GM23338 (cell line): ENCODE measurements at regions not wholly inside any gene's neighbourhood (a gene's known extent, or its start where the extent isn't known, plus 50 kb on each side); places are given as distances from the start of the nearest gene placed in this dataset.

Experiments used
- ATAC-seq: fragments of 200-7000 bp; cut with Tn5 transposase; 3 replicates; pipeline ENCODE4 v1.9.1; 2020
- DNase-seq: peaks from one replicate; pipeline ENCODE4 v3.0.0-alpha.2; 2015; ENCODE audit warnings: low spot score
- H2AFZ ChIP-seq: fragments of 200-600 bp; sonication (generic); 2 replicates; pipeline ENCODE4 v1.8.0; 2016; ENCODE audit warnings: antibody characterized with exemption, mild to moderate bottlenecking, moderate library complexity
- H3F3A ChIP-seq: fragments of 200-600 bp; sonication (generic); replicated peaks from 2 replicates; pipeline ENCODE4 v1.8.0; 2017; ENCODE audit warnings: antibody characterized with exemption, mixed run types, low read depth
- H3K27ac ChIP-seq: fragments of 200-600 bp; sonication (generic); 2 replicates; pipeline ENCODE4 v1.6.1; 2016; ENCODE audit warnings: low read depth
- H3K27me3 ChIP-seq: fragments of 200-600 bp; sonication (generic); 2 replicates; pipeline ENCODE4 v1.8.0; 2016; ENCODE audit warnings: mild to moderate bottlenecking, mixed run types, moderate library complexity; ENCODE audit not compliant: insufficient read depth
- H3K36me3 ChIP-seq: fragments of 200-600 bp; sonication (generic); 2 replicates; pipeline ENCODE4 v1.8.0; 2016; ENCODE audit warnings: mild to moderate bottlenecking; ENCODE audit not compliant: insufficient read depth
- H3K4me1 ChIP-seq: fragments of 200-600 bp; sonication (generic); 2 replicates; pipeline ENCODE4 v1.8.0; 2016; ENCODE audit warnings: mild to moderate bottlenecking, moderate library complexity; ENCODE audit not compliant: insufficient read depth
- H3K4me2 ChIP-seq: fragments of 200-600 bp; sonication (generic); 2 replicates; pipeline ENCODE4 v1.7.1; 2017; ENCODE audit warnings: mixed run types
- H3K4me3 ChIP-seq: fragments of 200-600 bp; sonication (generic); 2 replicates; pipeline ENCODE4 v1.6.1; 2016; ENCODE audit warnings: mixed run types
- H3K79me2 ChIP-seq: fragments of 200-600 bp; sonication (generic); replicated peaks from 2 replicates; pipeline ENCODE4 v1.8.0; 2017; ENCODE audit warnings: mild to moderate bottlenecking; ENCODE audit not compliant: insufficient read depth
- H3K9me2 ChIP-seq: fragments of 200-600 bp; sonication (generic); 2 replicates; pipeline ENCODE4 v1.8.0; 2017; ENCODE audit not compliant: insufficient read depth
- H4K20me1 ChIP-seq: fragments of 200-600 bp; sonication (generic); replicated peaks from 2 replicates; pipeline ENCODE4 v1.8.0; 2017; ENCODE audit warnings: mild to moderate bottlenecking; ENCODE audit not compliant: insufficient read depth
- H3K27ac Mint-ChIP-seq: 2 replicates; pipeline ENCODE4 v1.8.0; 2020; ENCODE audit warnings: inconsistent platforms, mild to moderate bottlenecking, moderate library complexity, mixed read lengths
- H3K27me3 Mint-ChIP-seq: 3 replicates; pipeline ENCODE4 v1.8.0; 2022; ENCODE audit warnings: low read depth, mild to moderate bottlenecking, moderate library complexity, mixed read lengths, inconsistent platforms; ENCODE audit not compliant: insufficient read depth, poor library complexity
- H3K36me3 Mint-ChIP-seq: 3 replicates; pipeline ENCODE4 v1.8.0; 2021; ENCODE audit warnings: low read depth, mild to moderate bottlenecking, inconsistent platforms, moderate library complexity, mixed read lengths
- H3K4me1 Mint-ChIP-seq: 3 replicates; pipeline ENCODE4 v1.8.0; 2020; ENCODE audit warnings: mild to moderate bottlenecking, inconsistent platforms, mixed read lengths
- H3K4me3 Mint-ChIP-seq: 3 replicates; pipeline ENCODE4 v1.8.0; 2021; ENCODE audit warnings: moderate library complexity, mild to moderate bottlenecking, inconsistent platforms, mixed read lengths
- H3K9me3 Mint-ChIP-seq: 3 replicates; pipeline ENCODE4 v1.8.0; 2020; ENCODE audit warnings: moderate library complexity, mild to moderate bottlenecking, inconsistent platforms, mixed read lengths
- CREB1 ChIP-seq: fragments of 250-450 bp; sonication (Bioruptor Pico); IDR thresholded peaks from 2 replicates; pipeline ENCODE4 v1.5.0; 2020; ENCODE audit warnings: low read depth, mild to moderate bottlenecking, moderate library complexity
- CTCF ChIP-seq, 2 experiments: fragments of 200-600 bp in 1 of 2; sonication (generic) in 1 of 2; conservative IDR thresholded peaks; 2 replicates each; pipeline versions ENCODE4 v1.5.1 to v1.6.1; 2016 to 2017; ENCODE audit warnings: antibody characterized with exemption in 2 of 2, low read depth in 2 of 2, mild to moderate bottlenecking in 2 of 2, moderate library complexity in 1 of 2
- ETS1 ChIP-seq: IDR thresholded peaks from 2 replicates; pipeline ENCODE4 v1.6.1; 2016; ENCODE audit warnings: antibody characterized with exemption
- EZH2 ChIP-seq: fragments of 200-600 bp; sonication (generic); IDR thresholded peaks from one replicate; pipeline ENCODE4 v1.8.0; 2017; ENCODE audit warnings: antibody characterized with exemption, mild to moderate bottlenecking, low read depth; ENCODE audit not compliant: unreplicated experiment
- EZH2phosphoT487 ChIP-seq: fragments of 200-600 bp; sonication (generic); IDR thresholded peaks from one replicate; pipeline ENCODE4 v1.8.1; 2018; ENCODE audit warnings: antibody characterized with exemption; ENCODE audit not compliant: unreplicated experiment
- JUNB ChIP-seq: IDR thresholded peaks from one replicate; pipeline ENCODE4 v1.6.1; 2016; ENCODE audit warnings: antibody characterized with exemption; ENCODE audit not compliant: unreplicated experiment
- NANOG ChIP-seq: IDR thresholded peaks from 2 replicates; pipeline ENCODE4 v1.6.1; 2016; ENCODE audit warnings: antibody characterized with exemption, borderline replicate concordance
- POLR2AphosphoS5 ChIP-seq: IDR thresholded peaks from 2 replicates; pipeline ENCODE4 v1.6.1; 2016; ENCODE audit warnings: antibody characterized with exemption, low read depth
- REST ChIP-seq: IDR thresholded peaks from one replicate; pipeline ENCODE4 v1.6.1; 2018; ENCODE audit warnings: antibody characterized with exemption; ENCODE audit not compliant: unreplicated experiment
- STAT1 ChIP-seq: IDR thresholded peaks from one replicate; pipeline ENCODE4 v1.6.1; 2016; ENCODE audit warnings: antibody characterized with exemption; ENCODE audit not compliant: unreplicated experiment
- ZNF114 ChIP-seq: fragments of 250-450 bp; sonication (Bioruptor Pico); IDR thresholded peaks from 2 replicates; pipeline ENCODE4 v1.5.0; 2020; ENCODE audit warnings: mild to moderate bottlenecking, moderate library complexity
- ZNF331 ChIP-seq: fragments of 250-450 bp; sonication (Bioruptor Pico); IDR thresholded peaks from 2 replicates; pipeline ENCODE4 v1.5.0; 2020; ENCODE audit warnings: low read depth, mild to moderate bottlenecking, moderate library complexity
- ZNF462 ChIP-seq: fragments of 250-450 bp; sonication (Bioruptor Pico); IDR thresholded peaks from 2 replicates; pipeline ENCODE4 v1.5.0; 2020; ENCODE audit warnings: mild to moderate bottlenecking, moderate library complexity

GRCh38 chr1:36560177-36560576 lies 77.5 kb upstream of the CSF3R start:
- Histone ChIP-seq H4K20me1 (no peaks in the 10 kb centered on the region), H3K27me3 (no peaks in the 10 kb centered on the region), H3K4me1 (no peaks in the 10 kb centered on the region), H3K36me3 (no peaks in the 10 kb centered on the region), H3F3A (no peaks in the 10 kb centered on the region), H3K4me3 (no peak overlapping the region), H2AFZ (no peak overlapping the region; the same call in 1 of the 2 replicates), H3K27ac (no peak overlapping the region), H3K4me2 (no peak overlapping the region), H3K79me2 (no peaks in the 10 kb centered on the region), H3K9me2 (no peaks in the 10 kb centered on the region)
- Mint-ChIP-seq H3K27me3 (peaks cover 5% of the 10 kb centered on the region), H3K4me1 (no peaks in the 10 kb centered on the region), H3K4me3 (no peak overlapping the region), H3K36me3 (no peaks in the 10 kb centered on the region), H3K9me3 (no peaks in the 10 kb centered on the region), H3K27ac (no peak overlapping the region)
- no peak for ATAC-seq
- no peak for DNase-seq
- TF ChIP-seq CREB1 (no peak), CTCF (conservative IDR thresholded peaks at IDR 0.05; ENCODE audit: low read depth in 2 of 2) (no peak), EZH2 (no peak), ZNF331 (CRISPR knock-in tag) (no peak), POLR2AphosphoS5 (no peak), STAT1 (no peak), NANOG (no peak), ETS1 (no peak), REST (no peak), ZNF114 (CRISPR knock-in tag) (no peak), JUNB (no peak), ZNF462 (CRISPR knock-in tag) (no peak), EZH2phosphoT487 (no peak)
